Prostate gland (tissue), 2 donors: ENCODE measurements at regions not wholly inside any gene's neighbourhood (a gene's known extent, or its start where the extent isn't known, plus 50 kb on each side); places are given as distances from the start of the nearest gene placed in this dataset.
"Not testable (repeated sequence)": the region's sequence is repeated elsewhere in the genome, so short reads cannot be mapped to it uniquely, and the experiment has no call there.

Source experiments
- DNase-seq: peaks from one replicate; pipeline ENCODE4 v3.0.0-alpha.2; 2019; ENCODE audit warnings: low spot score
- H3K27ac ChIP-seq, 2 donors: fragments of 200-600 bp; sonication (generic); 2 replicates each; pipeline ENCODE4 v1.5.1; 2017 to 2019
- H3K27me3 ChIP-seq: fragments of 200-600 bp; sonication (generic); replicated peaks from 2 replicates; pipeline ENCODE4 v1.5.1; 2019; ENCODE audit not compliant: insufficient read depth
- H3K36me3 ChIP-seq, 2 donors: fragments of 200-600 bp; sonication (generic); 1 replicate in 1 of 2; 2 replicates in 1 of 2; pipeline versions ENCODE4 v1.5.1 to v1.8.1; 2017 to 2019
- H3K4me1 ChIP-seq: fragments of 200-600 bp; sonication (generic); replicated peaks from 2 replicates; pipeline ENCODE4 v1.5.1; 2019
- H3K4me3 ChIP-seq, 2 donors: fragments of 200-600 bp; sonication (generic); 2 replicates each; pipeline ENCODE4 v1.5.1; 2017 to 2019
- H3K9me3 ChIP-seq: fragments of 200-600 bp; sonication (generic); 2 replicates; pipeline ENCODE4 v1.5.1; 2017
- CTCF ChIP-seq, 4 experiments: fragments of 200-600 bp in 2 of 4; fragments of 450-650 bp in 2 of 4; sonication (generic) in 2 of 4; IDR thresholded peaks; 1 replicate in 3 of 4; 2 replicates in 1 of 4; pipeline ENCODE4 v1.5.1; 2016 to 2019; ENCODE audit warnings: antibody characterized with exemption in 4 of 4, mild to moderate bottlenecking in 2 of 4, moderate library complexity in 2 of 4
- POLR2A ChIP-seq: fragments of 450-650 bp; IDR thresholded peaks from one replicate; pipeline ENCODE4 v1.6.1; 2016; ENCODE audit warnings: antibody characterized with exemption, mild to moderate bottlenecking
- POLR2AphosphoS5 ChIP-seq: sonication (generic); formaldehyde crosslinking; IDR thresholded peaks from one replicate; pipeline ENCODE4 v1.6.1; 2017; ENCODE audit warnings: antibody characterized with exemption
- WGBS: methylation state at CpG from one replicate; pipeline ENCODE4 v1.1.5; 2018; 5-methylcytosine and 5-hydroxymethylcytosine counted together
- intact Hi-C: fragments of 100-400 bp; cut with DNase I; formaldehyde crosslinking; loops from one replicate; pipeline ENCODE4 v1.14.2; 2022

- intact Hi-C loops: no loop called here
- no peaks in the 10 kb centered on the region for H3K9me3 ChIP-seq
- TF ChIP-seq POLR2A: no peak
- 69% methylated on average over 2 of the region's 2 CpGs for WGBS
- H3K4me3 ChIP-seq: no peak overlapping the region
- no peak for DNase-seq
- H3K27me3 ChIP-seq: no peaks in the 10 kb centered on the region
- H3K27ac ChIP-seq: no peak overlapping the region
- no peaks in the 10 kb centered on the region for H3K36me3 ChIP-seq
- no peaks in the 10 kb centered on the region for H3K4me1 ChIP-seq
Observed at GRCh38 chr21:35467566-35467965, 418.5 kb upstream of the RUNX1 start.

GRCh38 chr21:35466681-35467080 is 417.6 kb upstream of the RUNX1 start:
- H3K9me3 ChIP-seq, H3K36me3 ChIP-seq, H3K27me3 ChIP-seq, DNase-seq, H3K4me1 ChIP-seq, H3K4me3 ChIP-seq, intact Hi-C loops, H3K27ac ChIP-seq: not testable (repeated sequence)
- WGBS: 97% methylated on average over 5 of the region's 5 CpGs

DNA sequence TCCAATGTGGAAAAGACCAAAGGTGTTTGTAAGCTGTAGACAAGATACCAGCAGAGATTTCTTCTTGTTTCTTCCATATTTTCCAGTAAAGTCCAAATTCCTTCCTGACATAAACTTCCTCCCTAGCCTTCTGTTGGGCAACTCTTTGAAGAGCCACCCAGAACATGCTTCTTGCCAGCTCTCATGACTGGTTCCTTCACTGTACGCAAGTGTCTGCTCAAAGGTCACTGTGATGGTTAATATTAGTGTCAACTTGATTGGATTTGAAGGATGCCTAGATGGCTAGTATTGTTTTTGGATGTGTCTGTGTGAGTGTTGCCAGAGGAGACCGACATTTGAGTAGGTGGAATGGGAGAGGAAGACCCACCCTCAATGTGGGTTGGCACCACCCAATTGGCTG is 416.6 kb upstream of the RUNX1 start:
- Histone ChIP-seq H3K27ac (no peak overlapping the region), H3K4me3 (no peak overlapping the region), H3K4me1 (no peaks in the 10 kb centered on the region), H3K27me3 (no peaks in the 10 kb centered on the region), H3K36me3 (no peaks in the 10 kb centered on the region), H3K9me3 (no peaks in the 10 kb centered on the region)
- WGBS: 98% methylated on average over 2 of the region's 2 CpGs
- intact Hi-C loops: no loop called here
- no peak for DNase-seq
- TF ChIP-seq CTCF (IDR thresholded peaks at IDR 0.05) (no peak), POLR2A (no peak), POLR2AphosphoS5 (no peak)

GRCh38 chr21:35461700-35462099 is 412.6 kb upstream of the RUNX1 start:
- Histone ChIP-seq H3K27me3 (no peaks in the 10 kb centered on the region), H3K27ac (no peak overlapping the region), H3K4me3 (no peak overlapping the region), H3K9me3 (no peaks in the 10 kb centered on the region), H3K36me3 (no peaks in the 10 kb centered on the region), H3K4me1 (no peaks in the 10 kb centered on the region)
- TF ChIP-seq POLR2AphosphoS5: no peak
- TF ChIP-seq CTCF (IDR thresholded peaks at IDR 0.05): no peak
- no peak for TF ChIP-seq POLR2A
- WGBS: 88% methylated on average over 2 of the region's 2 CpGs
- no peak for DNase-seq
- intact Hi-C loops: no loop called here

GRCh38 chr21:35460441-35460840 is 411.3 kb upstream of the RUNX1 start:
- no peak for DNase-seq
- no peak for TF ChIP-seq CTCF (IDR thresholded peaks at IDR 0.05)
- TF ChIP-seq POLR2AphosphoS5: no peak
- TF ChIP-seq POLR2A: no peak

DNA sequence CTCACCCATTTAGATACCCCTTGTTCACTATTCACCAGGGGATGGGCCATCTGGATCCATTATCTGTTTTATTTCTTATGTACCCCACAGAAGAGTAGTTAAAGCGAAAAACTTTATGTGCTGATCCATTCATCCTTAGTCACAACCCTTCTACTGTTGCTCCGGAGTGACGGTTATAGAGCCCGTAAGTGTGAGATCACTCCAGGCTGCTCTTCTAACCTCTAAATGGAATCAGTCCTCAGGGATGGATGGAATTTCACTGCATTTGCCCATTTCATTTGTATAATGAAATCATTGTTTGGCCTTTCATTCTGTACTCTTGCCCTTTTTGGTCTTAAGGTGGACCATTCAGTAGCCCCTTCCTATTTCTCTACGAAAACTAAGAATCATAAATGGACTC is 409.3 kb upstream of the RUNX1 start:
- Histone ChIP-seq H3K4me3 (no peak overlapping the region), H3K9me3 (no peaks in the 10 kb centered on the region), H3K4me1 (no peaks in the 10 kb centered on the region), H3K27me3 (no peaks in the 10 kb centered on the region), H3K27ac (no peak overlapping the region), H3K36me3 (no peaks in the 10 kb centered on the region)
- no peak for DNase-seq
- 93% methylated on average over 5 of the region's 5 CpGs for WGBS
- no peak for TF ChIP-seq POLR2AphosphoS5
- TF ChIP-seq CTCF (IDR thresholded peaks at IDR 0.05): no peak
- no peak for TF ChIP-seq POLR2A
- intact Hi-C loops: no loop called here

More at GRCh38 chr21:35460441-35460840, 411.3 kb upstream of the RUNX1 start:
- no peak overlapping the region for H3K27ac ChIP-seq
- no peaks in the 10 kb centered on the region for H3K9me3 ChIP-seq
- H3K36me3 ChIP-seq: no peaks in the 10 kb centered on the region
- intact Hi-C loops: no loop called here
- H3K4me3 ChIP-seq: no peak overlapping the region
- 88% methylated on average over 9 of the region's 9 CpGs for WGBS
- no peaks in the 10 kb centered on the region for H3K27me3 ChIP-seq
- no peaks in the 10 kb centered on the region for H3K4me1 ChIP-seq
